Tibial nerve (tissue), 4 donors: ENCODE measurements at regions not wholly inside any gene's neighbourhood (a gene's known extent, or its start where the extent isn't known, plus 50 kb on each side); places are given as distances from the start of the nearest gene placed in this dataset.

Source experiments
- DNase-seq, 2 donors: peaks; one replicate each; pipeline ENCODE4 v3.0.0-alpha.2; 2019; ENCODE audit warnings: low spot score in 2 of 2
- H3K27ac ChIP-seq, 4 donors: fragments of 200-600 bp; sonication (generic) in 3 of 4; one replicate each; pipeline ENCODE4 v1.5.1; 2017 to 2019; ENCODE audit warnings: mild to moderate bottlenecking in 1 of 4
- H3K27me3 ChIP-seq, 2 donors: fragments of 200-600 bp; sonication (generic) in 1 of 2; one replicate each; pipeline versions ENCODE4 v1.5.1 to v1.6.0; 2017 to 2019
- H3K36me3 ChIP-seq, 3 donors: fragments of 200-600 bp; sonication (generic); one replicate each; pipeline ENCODE4 v1.5.1; 2018 to 2019
- H3K4me1 ChIP-seq, 4 donors: fragments of 200-600 bp; sonication (generic) in 3 of 4; one replicate each; pipeline ENCODE4 v1.5.1; 2017 to 2019
- H3K4me3 ChIP-seq, 4 donors: fragments of 200-600 bp; sonication (generic) in 3 of 4; one replicate each; pipeline ENCODE4 v1.5.1; 2017 to 2019; ENCODE audit warnings: mild to moderate bottlenecking in 1 of 4, moderate library complexity in 1 of 4
- H3K9me3 ChIP-seq, 4 donors: fragments of 200-600 bp; sonication (generic) in 3 of 4; one replicate each; pipeline ENCODE4 v1.5.1; 2017 to 2019
- EP300 ChIP-seq, 2 donors: sonication (generic); formaldehyde crosslinking; IDR thresholded peaks; one replicate each; pipeline ENCODE4 v1.6.1; 2017; ENCODE audit warnings: antibody characterized with exemption in 2 of 2, mild to moderate bottlenecking in 1 of 2
- POLR2A ChIP-seq, 2 donors: fragments of 450-650 bp; IDR thresholded peaks; one replicate each; pipeline ENCODE4 v1.6.1; 2017; ENCODE audit warnings: antibody characterized with exemption in 2 of 2, mild to moderate bottlenecking in 2 of 2, moderate library complexity in 2 of 2
- WGBS, 2 donors: methylation state at CpG; one replicate each; pipeline ENCODE4 v1.1.5; 2018; 5-methylcytosine and 5-hydroxymethylcytosine counted together
- TF ChIP-seq, protein P1 (sequence below), 5 experiments: fragments of 200-600 bp in 3 of 5; fragments of 450-650 bp in 2 of 5; sonication (generic) in 3 of 5; IDR thresholded peaks; one replicate each; pipeline ENCODE4 v1.5.1; 2016 to 2019; ENCODE audit warnings: antibody characterized with exemption in 5 of 5, mild to moderate bottlenecking in 3 of 5, moderate library complexity in 2 of 5

DNA sequence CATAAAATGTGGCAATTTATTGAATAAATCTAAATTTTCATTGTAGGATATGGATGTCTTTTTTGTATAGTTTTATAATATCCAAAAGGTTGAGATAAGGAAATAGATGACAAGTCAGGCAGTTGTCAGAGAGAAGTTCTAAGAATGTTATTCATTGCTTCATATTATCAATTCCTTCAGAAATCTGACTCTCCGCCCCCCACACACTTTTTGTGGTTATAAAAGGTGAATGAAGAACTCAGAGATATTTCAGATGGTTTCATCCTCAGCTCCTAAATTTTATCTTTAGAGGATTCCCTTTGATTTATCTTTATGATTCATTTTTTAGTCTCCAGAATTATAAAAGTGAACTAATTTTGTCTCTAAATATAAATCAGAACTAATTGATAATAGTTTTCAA lies 136.1 kb upstream of the NOX3 start:
- H3K36me3 ChIP-seq, result no peaks in the 10 kb centered on the region
- TF ChIP-seq EP300 (IDR thresholded peaks at IDR 0.05) (no peak), POLR2A (IDR thresholded peaks at IDR 0.05) (no peak)
- TF ChIP-seq, protein P1, sequence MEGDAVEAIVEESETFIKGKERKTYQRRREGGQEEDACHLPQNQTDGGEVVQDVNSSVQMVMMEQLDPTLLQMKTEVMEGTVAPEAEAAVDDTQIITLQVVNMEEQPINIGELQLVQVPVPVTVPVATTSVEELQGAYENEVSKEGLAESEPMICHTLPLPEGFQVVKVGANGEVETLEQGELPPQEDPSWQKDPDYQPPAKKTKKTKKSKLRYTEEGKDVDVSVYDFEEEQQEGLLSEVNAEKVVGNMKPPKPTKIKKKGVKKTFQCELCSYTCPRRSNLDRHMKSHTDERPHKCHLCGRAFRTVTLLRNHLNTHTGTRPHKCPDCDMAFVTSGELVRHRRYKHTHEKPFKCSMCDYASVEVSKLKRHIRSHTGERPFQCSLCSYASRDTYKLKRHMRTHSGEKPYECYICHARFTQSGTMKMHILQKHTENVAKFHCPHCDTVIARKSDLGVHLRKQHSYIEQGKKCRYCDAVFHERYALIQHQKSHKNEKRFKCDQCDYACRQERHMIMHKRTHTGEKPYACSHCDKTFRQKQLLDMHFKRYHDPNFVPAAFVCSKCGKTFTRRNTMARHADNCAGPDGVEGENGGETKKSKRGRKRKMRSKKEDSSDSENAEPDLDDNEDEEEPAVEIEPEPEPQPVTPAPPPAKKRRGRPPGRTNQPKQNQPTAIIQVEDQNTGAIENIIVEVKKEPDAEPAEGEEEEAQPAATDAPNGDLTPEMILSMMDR (IDR thresholded peaks at IDR 0.05), result no peak
- no peak for DNase-seq
- no peak overlapping the region for H3K4me3 ChIP-seq
- no peaks in the 10 kb centered on the region for H3K27me3 ChIP-seq
- H3K9me3 ChIP-seq, result peaks cover 0 to 8% (median 0%) of the 10 kb centered on the region in 4 donors
- H3K27ac ChIP-seq, result no peak overlapping the region
- no peaks in the 10 kb centered on the region for H3K4me1 ChIP-seq
- 95 to 96% methylated on average over 1 of the region's 1 CpG for WGBS, 2 donors

GRCh38 chr6:155589190-155589589 lies 133.6 kb upstream of the NOX3 start:
- Histone ChIP-seq H3K4me3 (no peak overlapping the region), H3K4me1 (no peaks in the 10 kb centered on the region), H3K27ac (no peak overlapping the region), H3K9me3 (peaks cover 0 to 8% (median 0%) of the 10 kb centered on the region in 4 donors), H3K27me3 (no peaks in the 10 kb centered on the region), H3K36me3 (no peaks in the 10 kb centered on the region)
- 85 to 87% methylated on average over 2 of the region's 2 CpGs for WGBS, 2 donors
- TF ChIP-seq, protein P1 (IDR thresholded peaks at IDR 0.05), result no peak
- TF ChIP-seq POLR2A (IDR thresholded peaks at IDR 0.05) (no peak), EP300 (IDR thresholded peaks at IDR 0.05) (no peak)
- DNase-seq, result no peak

- H3K9me3 ChIP-seq, result peaks cover 0 to 8% (median 0%) of the 10 kb centered on the region in 4 donors
- H3K4me3 ChIP-seq, result no peak overlapping the region
- H3K36me3 ChIP-seq, result no peaks in the 10 kb centered on the region
- TF ChIP-seq POLR2A (IDR thresholded peaks at IDR 0.05) (no peak), EP300 (IDR thresholded peaks at IDR 0.05) (no peak)
- TF ChIP-seq, protein P1 (IDR thresholded peaks at IDR 0.05), result no peak
- no peaks in the 10 kb centered on the region for H3K27me3 ChIP-seq
- no peak overlapping the region for H3K27ac ChIP-seq
- DNase-seq, result no peak
- WGBS, 2 donors, result 89 to 100% methylated on average over 1 of the region's 1 CpG
- no peaks in the 10 kb centered on the region for H3K4me1 ChIP-seq
Measured at GRCh38 chr6:155587817-155588216, 132.2 kb upstream of the NOX3 start.

GRCh38 chr6:155586090-155586489 lies 130.5 kb upstream of the NOX3 start:
- WGBS, 2 donors, result 61 to 75% methylated on average over 1 of the region's 1 CpG
- Histone ChIP-seq H3K4me1 (no peaks in the 10 kb centered on the region), H3K27me3 (no peaks in the 10 kb centered on the region), H3K9me3 (peaks cover 0 to 8% (median 0%) of the 10 kb centered on the region in 4 donors), H3K36me3 (no peaks in the 10 kb centered on the region), H3K4me3 (no peak overlapping the region), H3K27ac (no peak overlapping the region)
- no peak for DNase-seq
- no peak for TF ChIP-seq POLR2A (IDR thresholded peaks at IDR 0.05)
- no peak for TF ChIP-seq EP300 (IDR thresholded peaks at IDR 0.05)
- TF ChIP-seq, protein P1 (IDR thresholded peaks at IDR 0.05), result no peak

GRCh38 chr6:155584006-155584405 lies 128.4 kb upstream of the NOX3 start:
- Histone ChIP-seq H3K9me3 (peaks cover 0 to 8% (median 0%) of the 10 kb centered on the region in 4 donors), H3K4me1 (no peaks in the 10 kb centered on the region), H3K4me3 (no peak overlapping the region), H3K36me3 (no peaks in the 10 kb centered on the region), H3K27me3 (no peaks in the 10 kb centered on the region), H3K27ac (no peak overlapping the region)
- TF ChIP-seq EP300 (IDR thresholded peaks at IDR 0.05), result no peak
- TF ChIP-seq POLR2A (IDR thresholded peaks at IDR 0.05), result no peak
- TF ChIP-seq, protein P1 (IDR thresholded peaks at IDR 0.05), result no peak
- DNase-seq, result no peak
- 87 to 92% methylated on average over 3 of the region's 3 CpGs for WGBS, 2 donors
